Hippocampal formation (tissue), 2 donors: ENCODE measurements at regions not wholly inside any gene's neighbourhood (a gene's known extent, or its start where the extent isn't known, plus 50 kb on each side); places are given as distances from the start of the nearest gene placed in this dataset.

Experiments
- DNase-seq, 2 donors: peaks; one replicate each; lab custom pipeline; 2025; lab: John Stamatoyannopoulos, UW

- DNase-seq: no peak
These were observed 257.1 kb downstream of the UACA start for GRCh38 chr15:70505936-70506912.

GRCh38 chr15:70505411-70505919 is 257.9 kb downstream of the UACA start:
- DNase-seq: no peak

- no peak for DNase-seq
These were observed 258.4 kb downstream of the UACA start for GRCh38 chr15:70504988-70505387.

GRCh38 chr15:70504299-70504951 is 258.9 kb downstream of the UACA start:
- DNase-seq: peak in 1 of 2 donors; percentile 38

GRCh38 chr15:70503798-70504298 is 259.5 kb downstream of the UACA start:
- no peak for DNase-seq

- DNase-seq: no peak
These were observed 260.1 kb downstream of the UACA start for GRCh38 chr15:70503073-70503745.

GRCh38 chr15:70502529-70502928 is 260.8 kb downstream of the UACA start:
- no peak for DNase-seq

- no peak for DNase-seq
These were observed 261.5 kb downstream of the UACA start for GRCh38 chr15:70501849-70502248.

- no peak for DNase-seq
These were observed 262.1 kb downstream of the UACA start for GRCh38 chr15:70501121-70501727.

GRCh38 chr15:70499791-70500190 is 263.6 kb downstream of the UACA start:
- no peak for DNase-seq

- DNase-seq: no peak
These were observed 265.2 kb downstream of the UACA start for GRCh38 chr15:70498096-70498626.

- no peak for DNase-seq
These were observed 265.7 kb downstream of the UACA start for GRCh38 chr15:70497661-70498060.

GRCh38 chr15:70495991-70496599 is 267.3 kb downstream of the UACA start:
- no peak for DNase-seq

- no peak for DNase-seq
These were observed 268.3 kb downstream of the UACA start for GRCh38 chr15:70494852-70495571.

- DNase-seq: no peak
These were observed 268.9 kb downstream of the UACA start for GRCh38 chr15:70494517-70494851.

- DNase-seq: no peak
These were observed 269.4 kb downstream of the UACA start for GRCh38 chr15:70493787-70494516.

- DNase-seq: no peak
These were observed 270.0 kb downstream of the UACA start for GRCh38 chr15:70493376-70493775.

GRCh38 chr15:70492240-70493177 is 270.8 kb downstream of the UACA start:
- DNase-seq: peak in 1 of 2 donors; percentile 48

GRCh38 chr15:70491641-70492040 is 271.7 kb downstream of the UACA start:
- no peak for DNase-seq
